ENCODE measurements at regions not wholly inside any gene's neighbourhood (a gene's known extent, or its start where the extent isn't known, plus 50 kb on each side); places are given as distances from the start of the nearest gene placed in this dataset.

DNA sequence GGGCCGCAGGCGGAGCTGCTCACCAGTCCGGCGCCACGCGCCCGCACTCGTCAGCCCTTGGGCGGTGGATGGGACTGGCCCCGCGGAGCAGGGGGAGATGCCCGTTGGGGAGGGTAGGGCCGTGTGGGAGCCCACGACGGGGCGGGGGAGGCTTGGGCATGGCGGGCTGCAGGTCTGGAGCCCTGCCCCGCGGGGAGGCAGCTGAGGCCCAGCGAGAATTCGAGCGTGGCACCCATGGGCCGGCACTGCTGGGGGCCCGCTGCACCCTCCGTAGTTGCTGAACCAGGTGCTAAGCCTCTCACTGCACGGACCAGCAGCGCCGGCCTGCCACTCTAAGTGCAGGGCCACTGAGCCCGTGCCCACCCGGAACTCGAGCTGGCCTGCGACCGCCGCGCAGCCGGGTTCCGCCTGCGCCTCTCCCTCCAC is 182.4 kb upstream of the ERBB4 start:
- TF ChIP-seq, protein P1, sequence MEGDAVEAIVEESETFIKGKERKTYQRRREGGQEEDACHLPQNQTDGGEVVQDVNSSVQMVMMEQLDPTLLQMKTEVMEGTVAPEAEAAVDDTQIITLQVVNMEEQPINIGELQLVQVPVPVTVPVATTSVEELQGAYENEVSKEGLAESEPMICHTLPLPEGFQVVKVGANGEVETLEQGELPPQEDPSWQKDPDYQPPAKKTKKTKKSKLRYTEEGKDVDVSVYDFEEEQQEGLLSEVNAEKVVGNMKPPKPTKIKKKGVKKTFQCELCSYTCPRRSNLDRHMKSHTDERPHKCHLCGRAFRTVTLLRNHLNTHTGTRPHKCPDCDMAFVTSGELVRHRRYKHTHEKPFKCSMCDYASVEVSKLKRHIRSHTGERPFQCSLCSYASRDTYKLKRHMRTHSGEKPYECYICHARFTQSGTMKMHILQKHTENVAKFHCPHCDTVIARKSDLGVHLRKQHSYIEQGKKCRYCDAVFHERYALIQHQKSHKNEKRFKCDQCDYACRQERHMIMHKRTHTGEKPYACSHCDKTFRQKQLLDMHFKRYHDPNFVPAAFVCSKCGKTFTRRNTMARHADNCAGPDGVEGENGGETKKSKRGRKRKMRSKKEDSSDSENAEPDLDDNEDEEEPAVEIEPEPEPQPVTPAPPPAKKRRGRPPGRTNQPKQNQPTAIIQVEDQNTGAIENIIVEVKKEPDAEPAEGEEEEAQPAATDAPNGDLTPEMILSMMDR (IDR thresholded peaks at IDR 0.05; ENCODE audit: low read length), result no peak
- no peak for TF ChIP-seq EZH2 (IDR thresholded peaks at IDR 0.05; ENCODE audit: borderline replicate concordance, low read length)
